NB4 (cell line): ENCODE measurements at regions not wholly inside any gene's neighbourhood (a gene's known extent, or its start where the extent isn't known, plus 50 kb on each side); places are given as distances from the start of the nearest gene placed in this dataset.

Experiments used
- DNase-seq: peaks from one replicate; pipeline ENCODE4 v3.0.0; 2010; ENCODE audit warnings: low read depth
- H3K4me3 ChIP-seq: one replicate; pipeline ENCODE4 v1.5.1; 2011; ENCODE audit warnings: mild to moderate bottlenecking, low read depth, low read length, moderate library complexity
- MYC ChIP-seq: IDR thresholded peaks from 2 replicates; pipeline ENCODE4 v1.6.1; 2011; ENCODE audit warnings: low read depth, low read length
- POLR2A ChIP-seq: IDR thresholded peaks from 2 replicates; pipeline ENCODE4 v1.6.1; 2011; ENCODE audit warnings: mild to moderate bottlenecking; ENCODE audit not compliant: insufficient read length; ENCODE audit errors: extremely low read depth
- TF ChIP-seq, protein P1 (sequence below): IDR thresholded peaks from one replicate; pipeline ENCODE4 v1.5.1; 2012; ENCODE audit warnings: low read depth, low read length
- TF ChIP-seq, protein P2 (sequence below): IDR thresholded peaks from 2 replicates; pipeline ENCODE4 v1.6.1; 2011; ENCODE audit warnings: low read depth, low read length

DNA sequence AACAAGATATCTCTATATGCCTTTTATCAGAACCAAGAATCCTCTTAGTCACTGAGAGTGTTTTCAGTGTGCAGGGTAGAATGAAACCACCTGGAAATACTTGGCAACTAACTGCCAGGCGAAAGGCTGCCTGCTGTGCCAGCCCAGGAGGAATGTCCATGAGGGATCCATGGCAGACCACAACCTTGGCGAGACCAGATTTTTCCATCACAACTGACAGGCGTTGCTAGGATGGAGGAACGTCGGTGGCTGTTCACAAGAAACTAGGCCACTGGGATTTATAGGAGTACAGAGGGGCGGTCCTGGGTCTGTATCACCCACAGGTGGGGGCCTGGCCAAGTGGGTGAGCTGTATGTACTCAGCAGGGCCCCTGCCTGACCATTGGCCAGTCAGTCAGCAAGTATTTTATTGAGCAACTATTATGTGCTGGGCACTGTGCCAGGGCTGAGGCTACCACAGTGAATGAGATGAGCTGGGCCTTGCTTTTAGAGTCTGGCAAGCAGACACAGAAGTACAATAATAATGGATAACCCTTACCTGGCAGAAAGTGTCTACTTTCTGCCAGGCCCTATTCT, 199.4 kb downstream of the FOXD2 start:
- TF ChIP-seq MYC: no peak
- TF ChIP-seq, protein P1, sequence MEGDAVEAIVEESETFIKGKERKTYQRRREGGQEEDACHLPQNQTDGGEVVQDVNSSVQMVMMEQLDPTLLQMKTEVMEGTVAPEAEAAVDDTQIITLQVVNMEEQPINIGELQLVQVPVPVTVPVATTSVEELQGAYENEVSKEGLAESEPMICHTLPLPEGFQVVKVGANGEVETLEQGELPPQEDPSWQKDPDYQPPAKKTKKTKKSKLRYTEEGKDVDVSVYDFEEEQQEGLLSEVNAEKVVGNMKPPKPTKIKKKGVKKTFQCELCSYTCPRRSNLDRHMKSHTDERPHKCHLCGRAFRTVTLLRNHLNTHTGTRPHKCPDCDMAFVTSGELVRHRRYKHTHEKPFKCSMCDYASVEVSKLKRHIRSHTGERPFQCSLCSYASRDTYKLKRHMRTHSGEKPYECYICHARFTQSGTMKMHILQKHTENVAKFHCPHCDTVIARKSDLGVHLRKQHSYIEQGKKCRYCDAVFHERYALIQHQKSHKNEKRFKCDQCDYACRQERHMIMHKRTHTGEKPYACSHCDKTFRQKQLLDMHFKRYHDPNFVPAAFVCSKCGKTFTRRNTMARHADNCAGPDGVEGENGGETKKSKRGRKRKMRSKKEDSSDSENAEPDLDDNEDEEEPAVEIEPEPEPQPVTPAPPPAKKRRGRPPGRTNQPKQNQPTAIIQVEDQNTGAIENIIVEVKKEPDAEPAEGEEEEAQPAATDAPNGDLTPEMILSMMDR: no peak
- TF ChIP-seq, protein P2, sequence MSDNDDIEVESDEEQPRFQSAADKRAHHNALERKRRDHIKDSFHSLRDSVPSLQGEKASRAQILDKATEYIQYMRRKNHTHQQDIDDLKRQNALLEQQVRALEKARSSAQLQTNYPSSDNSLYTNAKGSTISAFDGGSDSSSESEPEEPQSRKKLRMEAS: no peak
- no peak for TF ChIP-seq POLR2A
- DNase-seq: no peak
- H3K4me3 ChIP-seq: no peak overlapping the region

DNA sequence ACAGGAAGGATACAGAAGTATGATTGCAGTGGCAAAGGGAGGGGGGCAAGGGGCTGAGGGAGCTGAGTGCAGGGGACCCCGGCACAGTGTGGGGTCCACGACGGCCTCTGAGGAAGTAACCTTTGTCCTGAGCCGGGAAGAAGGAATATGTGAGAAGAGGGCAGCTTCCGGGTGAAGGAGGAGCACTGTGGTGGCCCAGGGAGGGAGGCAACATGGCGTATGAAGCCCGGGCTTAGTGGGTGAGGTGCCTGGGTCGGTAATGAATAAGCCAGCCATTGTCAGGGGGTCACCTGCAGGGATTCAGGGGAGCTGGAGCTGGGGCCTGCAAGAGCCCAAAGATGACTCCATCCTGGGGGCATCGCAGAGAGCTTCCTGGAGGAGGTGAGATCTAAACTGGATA, 200.4 kb downstream of the FOXD2 start:
- no peak for DNase-seq
- no peak overlapping the region for H3K4me3 ChIP-seq
- TF ChIP-seq POLR2A (no peak), MYC (no peak)
- TF ChIP-seq, protein P1: no peak
- TF ChIP-seq, protein P2: no peak

DNA sequence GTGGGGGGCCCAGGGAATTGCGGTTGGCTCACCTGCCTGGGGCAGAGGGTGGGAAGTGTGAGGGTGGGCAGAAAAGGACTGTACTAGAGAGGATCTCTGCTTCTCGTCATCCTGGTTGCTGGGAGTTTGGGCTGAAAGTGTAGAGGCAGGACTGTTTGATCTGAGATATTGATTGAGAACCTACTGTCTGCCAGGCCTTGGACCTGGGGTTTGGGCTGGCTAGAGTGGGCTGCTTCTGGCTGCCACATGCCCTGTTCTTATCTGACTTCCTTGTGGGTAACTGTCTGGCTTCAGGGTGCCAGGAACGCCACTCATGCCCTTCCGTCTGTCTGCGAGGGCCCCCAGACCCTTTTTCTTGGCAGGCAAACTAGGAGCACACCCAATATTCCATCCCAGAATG, 200.9 kb downstream of the FOXD2 start:
- TF ChIP-seq, protein P2: no peak
- TF ChIP-seq MYC (no peak), POLR2A (no peak)
- TF ChIP-seq, protein P1: no peak
- H3K4me3 ChIP-seq: no peak overlapping the region
- DNase-seq: no peak

DNA sequence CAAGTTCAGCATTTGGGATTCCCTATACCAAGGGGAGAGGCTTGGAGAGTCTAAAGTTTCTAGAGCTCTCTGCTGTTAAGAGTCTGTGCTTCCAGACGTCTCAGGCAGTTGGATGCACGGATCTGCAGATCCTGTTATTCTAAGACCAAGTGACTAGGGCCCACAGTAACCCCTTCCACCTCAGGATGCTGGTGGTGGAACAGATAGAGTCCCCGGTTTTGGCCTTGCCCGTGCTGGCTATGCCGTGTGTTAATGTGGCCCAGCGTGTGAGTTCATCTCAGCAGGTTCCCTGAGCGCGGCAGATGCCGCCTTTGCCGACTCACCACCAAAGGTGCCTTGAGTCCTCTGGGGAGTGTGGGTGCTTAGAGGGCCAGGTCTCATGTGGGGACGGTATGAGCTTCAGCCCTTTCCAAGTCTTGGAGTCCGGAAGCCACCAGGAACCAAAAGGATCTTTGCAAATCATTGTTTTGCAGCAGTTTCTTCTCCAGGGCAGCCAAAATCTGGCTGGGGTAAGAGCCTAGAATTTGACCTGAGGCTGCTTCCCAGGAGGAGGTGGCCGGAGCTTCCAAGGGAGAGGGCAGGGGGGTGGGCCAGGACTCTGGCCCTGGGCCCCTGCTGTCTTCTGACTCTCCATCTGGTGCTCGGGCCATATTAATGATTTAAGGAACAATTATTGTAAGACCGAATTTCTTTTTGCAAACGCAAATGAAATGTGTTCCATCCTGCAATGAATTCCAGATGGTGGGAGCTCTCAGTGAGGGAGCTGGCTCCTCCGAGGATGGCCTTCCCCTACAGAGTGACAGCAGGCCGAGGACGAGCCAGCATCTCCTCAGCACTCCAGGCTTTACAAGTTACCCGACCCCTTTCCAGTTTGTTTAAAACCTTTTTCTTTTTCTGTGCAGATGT, 205.7 kb downstream of the FOXD2 start:
- H3K4me3 ChIP-seq: no peak overlapping the region
- DNase-seq: no peak
- no peak for TF ChIP-seq MYC
- TF ChIP-seq POLR2A: no peak
- TF ChIP-seq, protein P2: no peak
- TF ChIP-seq, protein P1: no peak

DNA sequence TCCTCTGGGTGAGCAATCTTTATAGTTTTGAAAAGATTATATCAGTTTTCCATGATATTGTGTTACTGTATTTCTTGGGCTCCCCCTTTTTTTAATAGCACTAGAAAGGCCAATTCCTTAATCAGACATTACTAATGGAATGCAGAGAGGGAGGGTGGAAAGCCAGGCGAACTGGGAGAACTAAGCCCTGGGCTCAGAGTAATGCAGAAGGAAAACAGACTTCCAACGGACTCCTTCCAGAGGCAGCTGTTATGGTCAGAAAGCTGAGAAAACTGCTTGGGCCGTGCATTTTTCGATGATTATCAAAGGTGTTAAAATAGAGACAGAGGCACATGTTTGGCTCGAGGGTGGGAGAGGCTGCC, 206.3 kb downstream of the FOXD2 start:
- DNase-seq: no peak
- TF ChIP-seq POLR2A (no peak), MYC (no peak)
- TF ChIP-seq, protein P1: no peak
- TF ChIP-seq, protein P2: no peak
- H3K4me3 ChIP-seq: no peak overlapping the region
